ENCODE measurements at regions not wholly inside any gene's neighbourhood (a gene's known extent, or its start where the extent isn't known, plus 50 kb on each side); places are given as distances from the start of the nearest gene placed in this dataset.
"Not testable (repeated sequence)": the region's sequence is repeated elsewhere in the genome, so short reads cannot be mapped to it uniquely, and the experiment has no call there.

DNA sequence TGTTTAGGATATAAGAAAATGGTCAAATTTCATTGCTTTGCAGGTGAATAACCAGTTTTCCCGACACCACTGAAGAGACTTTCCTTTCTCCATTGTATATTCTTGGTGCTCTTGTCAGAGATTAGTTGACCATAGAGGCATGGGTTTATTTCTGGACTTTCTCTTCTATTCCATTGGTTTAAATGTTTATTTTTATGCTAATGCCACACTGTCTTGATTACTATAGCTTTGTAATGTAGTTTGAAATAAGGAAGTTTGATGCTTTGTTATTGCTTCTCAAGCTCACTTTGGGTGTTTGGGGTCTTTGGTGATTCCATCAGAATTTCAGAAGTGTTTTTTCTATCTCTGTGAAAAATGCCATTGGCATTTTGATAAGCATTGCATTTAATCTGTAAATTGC is 190.0 kb upstream of the SPRY2 start:
- DNase-seq = no peak

DNA sequence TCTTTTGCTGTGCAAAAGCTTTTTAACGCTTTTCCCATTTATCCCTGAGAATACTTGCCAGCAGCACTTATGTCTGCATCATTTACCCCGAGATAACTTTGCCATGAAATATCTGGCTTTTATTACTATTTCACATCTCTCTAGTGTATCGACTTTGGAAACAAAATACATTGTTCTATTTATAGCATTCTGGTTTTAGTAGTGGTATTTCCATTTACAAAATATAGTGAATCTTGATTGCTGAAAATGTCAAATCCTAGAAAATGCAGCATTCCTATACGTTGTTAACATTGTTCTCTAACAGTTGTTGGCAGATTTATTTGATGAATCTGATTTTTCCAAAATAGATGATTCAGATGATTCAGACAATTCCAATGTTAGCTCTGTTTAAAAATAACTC is 189.3 kb upstream of the SPRY2 start:
- DNase-seq = no peak

DNA sequence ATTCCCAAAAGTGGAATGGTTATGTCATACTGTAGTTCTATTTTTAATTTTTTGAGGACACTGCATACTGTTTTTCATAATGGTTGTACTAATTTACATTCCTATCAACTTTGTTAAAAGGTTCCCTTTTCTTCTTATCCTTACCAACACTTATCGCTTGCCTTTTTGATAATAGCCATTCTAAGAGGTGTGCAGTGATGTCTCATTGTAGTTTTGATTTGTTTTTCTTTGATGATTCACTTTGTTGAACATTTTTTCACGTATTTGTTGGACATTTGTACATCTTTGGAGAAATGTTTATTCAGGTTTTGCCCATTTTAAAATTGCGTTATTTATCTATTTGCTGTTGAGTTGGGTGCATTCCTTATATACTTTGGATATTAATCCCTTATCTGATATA is 188.8 kb upstream of the SPRY2 start:
- no peak for DNase-seq

DNA sequence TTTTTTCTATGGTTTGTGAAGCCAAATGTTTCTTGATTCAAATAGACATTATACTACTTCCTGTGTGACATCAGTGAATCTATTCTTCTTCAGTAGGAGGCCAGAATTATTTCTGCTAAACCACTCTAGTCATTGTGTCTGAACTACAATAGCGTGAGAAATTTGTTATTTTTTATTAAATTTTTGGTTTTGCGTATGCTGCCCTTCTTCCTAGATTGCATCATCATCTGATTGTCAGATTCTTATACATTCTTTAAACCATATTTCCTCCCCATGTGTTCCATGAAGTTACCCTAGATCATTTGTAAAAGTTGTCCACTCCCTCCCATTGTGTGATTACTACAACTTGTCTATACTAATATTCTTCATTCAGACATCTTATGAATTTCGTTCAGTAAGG is 187.8 kb upstream of the SPRY2 start:
- no peak for DNase-seq

DNA sequence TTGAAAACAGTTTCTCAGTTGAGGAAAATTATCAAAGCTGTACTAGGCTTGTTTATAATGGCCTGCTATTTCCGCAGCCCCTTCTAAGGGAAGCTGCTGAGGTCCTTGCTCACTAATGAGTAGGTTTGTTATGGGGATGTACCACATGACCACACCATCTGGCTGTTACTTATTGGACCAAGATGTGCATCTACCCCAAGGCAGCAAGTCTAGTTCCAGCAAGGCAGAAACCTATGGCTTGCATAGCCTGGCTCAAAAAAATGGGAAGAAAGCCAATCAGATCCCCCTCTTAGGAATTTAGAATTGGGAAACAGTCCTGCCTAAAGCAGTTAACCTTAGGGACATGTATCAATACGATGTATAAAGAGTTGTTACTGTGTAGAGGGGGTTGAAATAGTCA is 186.5 kb upstream of the SPRY2 start:
- DNase-seq = no peak

DNA sequence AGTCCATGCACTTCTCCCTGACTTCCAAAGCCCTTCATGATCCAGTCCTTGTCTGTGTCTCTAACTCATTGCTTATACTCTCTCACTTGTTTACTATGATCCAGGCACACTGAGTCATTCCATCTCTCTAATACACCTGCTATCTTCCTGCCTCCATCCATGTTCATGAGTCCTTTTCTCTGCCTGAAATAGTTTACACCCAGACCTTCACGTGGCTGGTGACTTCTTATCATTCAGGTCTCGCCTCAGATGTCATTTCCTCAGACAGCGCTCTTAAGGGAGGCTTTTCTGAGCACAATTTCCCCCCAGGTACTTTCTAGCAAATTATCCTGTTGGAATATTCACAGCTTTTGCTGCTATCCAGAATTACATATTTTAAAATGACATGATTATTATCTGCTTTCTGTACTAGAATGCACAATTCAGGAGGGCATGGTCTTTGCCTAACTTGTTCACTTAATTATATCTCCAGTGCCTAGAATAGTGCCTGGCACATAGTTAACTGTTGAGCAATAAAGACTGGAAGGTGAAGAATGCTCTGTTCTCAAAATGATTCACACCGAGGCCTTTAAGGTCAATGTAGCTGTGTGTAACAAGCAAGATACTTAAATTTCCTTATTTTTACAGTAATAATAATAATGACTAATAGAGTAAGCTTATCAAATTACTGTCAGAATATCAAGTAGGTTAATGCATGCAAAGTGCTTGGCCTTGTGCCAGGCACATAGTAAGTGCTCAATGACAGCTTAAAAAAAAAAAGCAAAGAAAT is 183.7 kb upstream of the SPRY2 start:
- peak in 2 of 56 donors; percentile 1 for DNase-seq

DNA sequence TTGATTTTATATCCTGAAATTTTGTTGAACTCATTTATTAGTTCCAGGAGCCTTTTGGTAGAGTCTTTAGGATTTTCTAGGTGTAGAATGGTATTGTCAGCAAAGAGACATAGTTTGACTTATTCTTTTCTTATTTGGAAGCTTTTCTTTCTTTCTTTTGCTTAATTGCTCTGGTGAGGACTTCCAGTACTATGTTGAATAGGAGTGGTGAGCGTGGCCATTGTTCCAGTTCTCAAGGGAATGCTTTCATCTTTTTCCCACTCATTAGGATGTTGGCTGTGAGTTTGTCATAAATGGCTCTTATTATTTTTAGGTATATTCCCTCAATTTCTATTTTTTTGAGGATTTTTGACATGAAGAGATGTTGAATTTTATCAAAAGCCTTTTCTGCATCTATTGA is 182.2 kb upstream of the SPRY2 start:
- DNase-seq = no peak

DNA sequence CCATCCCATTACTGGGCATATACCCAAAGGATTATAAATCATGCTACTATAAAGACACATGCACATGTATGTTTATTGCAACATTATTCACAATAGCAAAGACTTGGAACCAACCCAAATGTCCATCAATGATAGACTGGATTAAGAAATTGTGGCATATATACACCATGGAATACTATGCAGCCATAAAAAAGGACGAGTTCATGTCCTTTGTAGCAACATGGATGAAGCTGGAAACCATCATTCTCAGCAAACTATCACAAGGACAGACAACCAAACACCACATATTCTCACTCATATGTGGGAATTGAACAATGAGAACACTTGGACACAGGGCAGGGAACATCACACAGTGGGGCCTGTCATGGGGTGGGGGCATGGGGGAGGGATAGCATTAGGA is 181.5 kb upstream of the SPRY2 start:
- DNase-seq = not testable (repeated sequence)

DNA sequence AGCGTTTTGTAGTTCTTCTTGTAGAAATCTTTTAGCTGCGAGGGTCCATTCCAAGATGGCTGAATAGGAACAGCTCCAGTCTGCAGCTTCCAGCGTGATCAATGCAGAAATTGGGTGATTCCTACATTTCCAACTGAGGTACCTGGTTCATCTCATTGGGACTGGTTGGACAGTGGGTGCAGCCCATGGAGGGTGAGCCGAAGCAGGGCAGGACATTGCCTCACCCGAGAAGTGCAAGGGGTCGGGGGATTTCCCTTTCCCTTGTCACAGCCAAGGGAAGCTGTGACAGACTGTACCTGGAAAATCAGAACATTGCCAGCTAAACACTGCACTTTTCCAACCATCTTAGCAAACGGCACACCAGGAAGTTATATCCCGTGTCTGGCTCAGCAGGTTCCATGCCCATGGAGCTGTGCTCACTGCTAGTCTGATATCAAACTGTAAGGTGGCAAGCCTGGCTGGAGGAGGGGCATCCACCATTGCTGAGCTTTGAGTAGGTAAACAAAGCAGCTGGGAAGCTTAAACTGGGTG is 176.0 kb upstream of the SPRY2 start:
- no peak for DNase-seq

DNA sequence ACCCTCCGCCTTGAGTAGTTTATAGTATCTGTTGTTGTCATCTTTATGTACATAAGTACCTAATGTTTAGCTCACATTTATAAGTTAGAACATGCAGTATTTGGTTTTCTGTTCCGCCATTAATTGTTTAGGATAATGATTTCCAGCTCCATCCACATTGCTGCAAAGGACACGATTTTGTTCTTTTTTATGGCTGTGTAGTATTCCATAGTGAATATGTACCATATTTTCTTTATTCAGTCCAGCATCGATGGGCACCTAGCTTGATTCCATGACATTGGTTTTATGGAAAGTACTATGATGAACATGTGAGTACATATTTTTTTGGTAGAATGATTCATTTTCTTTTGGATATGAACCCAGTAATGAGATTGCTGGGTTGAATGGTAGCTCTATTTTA is 174.4 kb upstream of the SPRY2 start:
- no peak for DNase-seq

DNA sequence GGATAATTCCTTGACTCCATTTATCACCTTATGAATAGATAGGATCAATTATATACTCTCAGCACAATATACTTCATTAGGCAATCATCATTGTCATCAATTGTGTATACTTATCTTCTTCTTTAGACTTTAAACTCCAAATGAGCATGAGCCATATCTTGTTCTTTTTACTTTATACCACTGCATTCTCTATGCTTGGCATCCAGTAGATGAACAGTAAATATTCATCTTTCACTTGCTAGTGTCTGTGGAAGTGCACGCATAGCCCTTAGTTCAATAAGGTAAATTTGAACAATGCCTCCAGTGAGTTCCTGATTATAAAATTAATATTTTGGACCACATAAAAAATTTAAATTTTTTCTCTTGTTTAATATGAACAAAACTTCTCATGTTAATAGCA is 172.3 kb upstream of the SPRY2 start:
- DNase-seq = no peak

DNA sequence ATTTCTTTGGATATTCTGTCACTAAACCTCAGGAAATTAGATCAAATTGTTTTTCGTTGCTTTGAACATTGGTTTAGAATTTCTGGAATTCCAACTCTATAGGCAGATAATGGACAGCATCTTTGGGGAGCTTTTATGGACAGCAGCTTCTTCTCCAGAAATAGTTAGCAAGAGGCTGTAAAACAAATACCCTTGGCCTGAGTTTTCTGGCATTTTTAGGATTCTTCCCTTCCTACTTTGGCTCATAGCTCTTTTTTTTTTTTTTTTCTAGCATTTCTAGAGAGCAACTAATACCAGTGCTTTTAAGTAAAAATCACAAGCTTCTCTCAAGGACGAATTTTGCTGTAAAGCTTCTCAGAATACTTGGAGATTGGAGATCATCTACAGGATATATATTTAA is 169.8 kb upstream of the SPRY2 start:
- DNase-seq = no peak

DNA sequence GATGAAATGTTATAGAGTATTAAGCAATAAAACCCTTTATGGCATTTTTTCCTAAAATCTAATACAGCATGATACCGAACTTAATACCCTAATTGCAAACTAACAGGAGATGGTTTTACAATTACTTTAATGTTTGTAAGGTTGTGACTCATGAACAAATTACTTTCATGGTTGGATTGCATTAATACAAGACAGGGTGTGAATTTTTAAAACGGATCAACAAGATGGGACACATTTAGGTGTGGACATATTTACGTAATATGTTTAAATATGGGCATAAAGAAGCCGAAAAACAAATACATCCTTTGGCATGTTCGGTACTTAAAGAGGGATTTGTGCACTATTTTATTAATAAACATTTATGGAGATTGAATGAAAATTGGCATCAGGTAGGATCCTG is 168.3 kb upstream of the SPRY2 start:
- DNase-seq = no peak

DNA sequence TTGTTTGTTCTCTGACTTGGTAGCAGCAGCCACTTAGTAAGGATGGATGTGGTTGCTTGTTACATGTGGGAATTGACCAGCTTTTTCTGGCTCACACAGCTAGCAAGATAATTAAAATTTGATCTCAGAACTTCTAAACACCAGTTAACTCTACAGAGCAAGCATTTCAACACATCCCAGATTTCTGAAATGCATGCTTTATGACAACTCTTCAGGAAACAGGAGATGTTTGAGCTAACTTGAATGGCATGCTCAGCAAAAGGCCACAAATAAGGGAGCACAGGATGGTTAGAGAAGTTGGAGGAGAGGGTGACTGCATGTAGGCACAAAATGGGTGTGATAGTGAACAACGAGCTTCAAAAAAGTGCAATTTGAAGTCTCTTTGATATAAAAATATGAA is 167.1 kb upstream of the SPRY2 start:
- no peak for DNase-seq

DNA sequence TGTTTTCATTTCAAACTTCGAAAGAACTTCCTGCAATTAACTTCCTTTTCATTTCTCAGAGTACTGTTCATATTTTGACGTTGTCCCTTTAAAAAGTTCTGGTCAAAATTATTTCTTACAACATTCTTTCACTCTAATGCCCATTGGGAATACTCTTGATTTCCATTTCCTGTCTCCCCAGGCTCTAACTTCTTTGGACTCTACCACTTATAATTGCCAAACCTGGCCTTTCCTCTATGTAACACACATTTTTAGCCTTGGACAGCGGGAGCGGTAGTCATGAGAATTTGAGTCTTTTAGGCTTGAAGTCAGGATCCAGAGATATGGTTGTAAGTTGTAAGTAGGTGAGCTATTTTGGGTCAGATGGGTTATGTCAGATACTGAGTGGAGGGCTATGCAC is 163.5 kb upstream of the SPRY2 start:
- no peak for DNase-seq

DNA sequence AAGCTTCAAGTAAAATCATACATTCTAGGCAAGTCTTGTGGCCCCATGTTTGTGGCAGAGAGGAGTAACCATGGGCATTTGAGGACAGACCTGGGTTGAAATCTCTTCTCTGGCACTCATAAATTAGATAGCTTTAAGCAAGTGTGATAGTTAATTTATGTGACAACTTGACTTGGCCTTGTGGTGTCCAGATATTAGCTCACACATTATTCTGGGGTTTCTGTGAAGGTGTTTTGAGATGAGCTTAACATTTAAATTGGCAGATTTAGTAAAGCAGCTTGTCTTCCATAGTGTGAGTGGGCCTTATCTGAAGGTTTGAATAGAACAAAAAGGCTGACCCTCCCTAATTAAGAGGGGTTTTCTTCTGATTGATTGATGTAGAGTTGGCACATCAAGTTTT is 161.4 kb upstream of the SPRY2 start:
- no peak for DNase-seq

DNA sequence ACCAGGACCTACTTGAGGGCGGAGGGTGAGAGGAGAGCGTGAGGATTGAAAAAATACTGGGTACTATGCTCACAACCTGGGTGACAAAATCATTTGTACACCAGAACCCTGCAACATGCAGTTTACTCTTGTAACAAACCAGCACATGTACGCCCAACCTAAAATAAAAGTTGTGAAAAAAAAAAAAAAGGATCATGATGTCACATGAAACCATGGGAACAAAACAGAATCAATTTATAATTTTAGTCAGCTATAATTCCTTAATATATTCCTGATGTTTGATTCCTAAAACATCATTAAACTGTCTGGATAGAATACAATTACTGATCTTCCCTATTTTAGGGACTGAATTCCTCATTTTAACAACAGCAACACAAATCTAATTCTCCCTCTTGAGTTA is 160.6 kb upstream of the SPRY2 start:
- no peak for DNase-seq

DNA sequence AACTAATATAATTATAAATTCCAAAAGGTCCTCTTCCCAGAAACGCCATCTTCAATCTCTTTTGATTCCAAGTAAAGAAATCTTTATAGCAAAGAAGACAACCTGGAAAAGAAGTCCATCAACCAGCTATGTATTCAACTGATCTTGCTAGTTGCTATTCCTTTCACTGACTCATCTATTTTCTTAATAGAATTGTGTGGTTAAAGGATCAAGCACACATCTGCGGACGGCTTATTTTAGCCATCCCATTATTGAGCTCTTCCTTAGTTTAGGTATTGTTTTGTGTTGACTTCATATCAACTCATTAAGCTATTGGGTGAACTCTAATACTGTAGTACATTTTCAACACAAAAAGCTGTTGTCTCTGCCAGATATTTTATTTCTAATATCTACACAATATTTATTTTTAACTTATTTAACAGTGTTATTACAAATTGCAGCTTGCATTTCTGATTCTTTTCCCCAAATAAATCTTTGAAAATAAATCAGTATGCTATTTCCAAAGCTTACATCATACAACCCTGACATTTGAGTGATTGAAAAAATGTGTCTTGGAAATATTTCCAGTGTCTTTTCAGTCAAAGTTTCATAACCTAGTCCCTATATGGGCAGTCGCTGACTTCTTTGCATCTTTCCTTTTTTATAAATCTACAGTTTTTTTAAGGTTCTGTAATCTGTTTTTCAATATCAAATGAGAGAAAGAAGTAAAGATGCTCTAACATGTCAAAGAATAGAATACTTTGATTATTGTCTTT is 158.8 kb upstream of the SPRY2 start:
- DNase-seq = no peak

DNA sequence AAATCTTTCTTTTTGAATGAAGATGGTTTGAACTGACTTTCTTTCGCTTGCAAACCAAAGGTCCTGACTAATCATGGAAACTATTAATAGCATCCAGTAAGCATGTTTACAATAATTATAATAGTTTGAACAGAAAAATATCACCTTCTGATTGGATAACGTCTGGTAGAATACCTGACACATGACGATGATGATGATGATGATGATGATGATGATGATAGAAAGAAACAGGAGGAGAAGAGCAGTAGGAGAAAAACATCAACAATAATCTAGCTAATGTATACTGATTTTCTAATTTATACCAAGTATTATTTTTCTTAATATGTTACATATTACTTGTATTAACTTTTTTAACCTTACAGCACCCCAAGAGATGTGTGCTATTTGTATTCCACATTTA is 157.5 kb upstream of the SPRY2 start:
- no peak for DNase-seq

DNA sequence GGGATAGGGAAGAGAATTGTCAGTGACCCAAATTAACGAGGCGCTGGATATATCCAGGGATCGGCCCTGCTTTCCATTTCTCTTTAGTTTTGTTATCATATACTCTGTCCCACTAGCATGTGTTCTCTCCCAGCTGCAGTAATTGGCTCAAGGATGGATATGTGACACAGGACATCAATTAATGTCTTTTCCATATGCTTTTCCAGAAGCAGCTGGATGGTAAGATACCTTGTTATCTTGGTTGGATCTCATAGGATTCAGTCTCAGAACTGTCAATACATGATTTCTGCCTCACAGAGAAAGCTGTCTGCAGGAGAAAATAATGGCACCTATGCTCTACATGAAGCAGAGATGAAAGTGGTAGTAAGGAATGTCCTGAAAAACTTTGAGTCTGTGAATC is 157.1 kb upstream of the SPRY2 start:
- DNase-seq = no peak

DNA sequence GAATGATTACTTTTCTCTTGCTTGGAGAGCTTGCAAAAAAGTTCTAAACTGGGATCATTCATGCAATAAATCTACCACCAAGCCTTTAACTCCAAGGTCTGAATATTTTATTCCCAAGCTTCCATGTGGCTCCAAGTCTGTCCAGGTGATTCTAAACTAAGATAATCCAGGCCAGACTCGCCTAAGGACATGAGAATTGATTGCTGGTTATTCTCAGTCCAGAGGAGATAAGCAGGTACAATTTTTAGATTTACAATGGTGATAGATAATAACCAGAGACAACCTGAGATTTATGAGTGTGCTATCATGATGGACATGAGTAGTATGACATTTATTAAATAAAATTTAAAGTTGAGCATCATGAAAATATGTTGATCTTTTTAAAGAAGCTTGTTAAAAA is 156.5 kb upstream of the SPRY2 start:
- no peak for DNase-seq

DNA sequence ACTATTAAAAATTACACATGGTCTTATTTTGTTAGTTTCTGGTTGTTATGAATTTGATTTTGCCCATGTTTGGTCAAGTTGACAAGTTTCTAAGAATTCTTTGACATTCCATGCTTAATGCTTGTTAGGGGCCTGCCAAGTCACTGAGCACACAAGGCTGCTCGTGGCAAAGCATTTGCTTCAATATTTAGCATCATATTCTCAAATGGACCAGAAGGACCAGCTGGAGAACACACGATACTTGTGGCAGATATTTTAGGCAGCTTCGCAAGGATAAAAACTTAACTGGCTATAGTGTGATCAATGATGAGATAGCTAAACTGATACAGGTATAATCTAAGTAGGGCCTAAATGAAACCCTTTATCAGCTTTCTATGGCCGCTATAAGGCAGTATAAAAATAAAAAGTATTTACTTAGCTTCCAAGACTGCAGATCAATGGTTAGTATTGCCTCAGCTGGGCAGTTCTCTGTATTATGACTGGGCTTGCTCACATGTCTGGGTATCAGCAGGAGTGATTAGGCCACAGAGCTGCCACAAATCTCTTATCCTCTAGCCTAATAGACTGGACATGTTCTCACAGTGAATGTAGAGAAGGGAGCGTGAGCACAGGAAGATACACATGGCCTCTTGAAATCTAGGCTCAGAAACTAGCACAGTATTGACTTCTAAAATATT is 155.9 kb upstream of the SPRY2 start:
- no peak for DNase-seq

Measured in nucleus accumbens (tissue), 56 donors.